ENCODE measurements at regions not wholly inside any gene's neighbourhood (a gene's known extent, or its start where the extent isn't known, plus 50 kb on each side); places are given as distances from the start of the nearest gene placed in this dataset.

DNA sequence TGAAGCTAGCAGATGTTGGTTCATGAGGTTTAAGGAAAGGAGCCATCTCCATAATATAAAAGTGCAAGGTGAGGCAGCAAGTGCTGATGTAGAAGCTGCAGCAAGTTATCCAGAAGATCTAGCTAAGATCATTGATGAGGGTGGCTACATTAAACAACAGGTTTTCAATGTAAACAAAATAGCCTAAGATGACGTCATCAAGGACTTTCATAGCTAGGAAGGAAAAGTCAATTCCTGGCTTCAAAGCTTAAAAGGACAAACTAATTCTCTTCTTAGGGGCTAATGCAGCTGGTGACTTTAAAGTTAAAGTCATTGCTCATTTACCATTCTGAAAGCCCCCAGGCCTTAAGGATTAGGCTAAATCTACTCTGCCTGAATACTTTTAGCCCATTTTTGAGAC, 141.9 kb downstream of the MID1IP1 start:
- TF ChIP-seq, protein P1, sequence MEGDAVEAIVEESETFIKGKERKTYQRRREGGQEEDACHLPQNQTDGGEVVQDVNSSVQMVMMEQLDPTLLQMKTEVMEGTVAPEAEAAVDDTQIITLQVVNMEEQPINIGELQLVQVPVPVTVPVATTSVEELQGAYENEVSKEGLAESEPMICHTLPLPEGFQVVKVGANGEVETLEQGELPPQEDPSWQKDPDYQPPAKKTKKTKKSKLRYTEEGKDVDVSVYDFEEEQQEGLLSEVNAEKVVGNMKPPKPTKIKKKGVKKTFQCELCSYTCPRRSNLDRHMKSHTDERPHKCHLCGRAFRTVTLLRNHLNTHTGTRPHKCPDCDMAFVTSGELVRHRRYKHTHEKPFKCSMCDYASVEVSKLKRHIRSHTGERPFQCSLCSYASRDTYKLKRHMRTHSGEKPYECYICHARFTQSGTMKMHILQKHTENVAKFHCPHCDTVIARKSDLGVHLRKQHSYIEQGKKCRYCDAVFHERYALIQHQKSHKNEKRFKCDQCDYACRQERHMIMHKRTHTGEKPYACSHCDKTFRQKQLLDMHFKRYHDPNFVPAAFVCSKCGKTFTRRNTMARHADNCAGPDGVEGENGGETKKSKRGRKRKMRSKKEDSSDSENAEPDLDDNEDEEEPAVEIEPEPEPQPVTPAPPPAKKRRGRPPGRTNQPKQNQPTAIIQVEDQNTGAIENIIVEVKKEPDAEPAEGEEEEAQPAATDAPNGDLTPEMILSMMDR (optimal IDR thresholded peaks at IDR 0.05 in 1 of 3, IDR thresholded peaks at IDR 0.05 in 1 of 3, conservative IDR thresholded peaks at IDR 0.05 in 1 of 3; ENCODE audit: extremely low read depth in 1 of 3, insufficient read depth in 2 of 3, low read length in 3 of 3) = no peak
- TF ChIP-seq EZH2 (IDR thresholded peaks at IDR 0.05; ENCODE audit: low read length) = no peak

All from keratinocyte (primary cell).